H9 (cell line): ENCODE measurements at regions not wholly inside any gene's neighbourhood (a gene's known extent, or its start where the extent isn't known, plus 50 kb on each side); places are given as distances from the start of the nearest gene placed in this dataset.

Experiments
- DNase-seq: peaks from one replicate; pipeline ENCODE4 v3.0.0-alpha.2; 2017
- H2AFZ ChIP-seq: one replicate; pipeline ENCODE4 v1.6.1; 2013; ENCODE audit warnings: mild to moderate bottlenecking, low read length, control low read depth, moderate library complexity
- H2AK5ac ChIP-seq: 2 replicates; pipeline ENCODE4 v1.6.1; 2013; ENCODE audit warnings: low read length, control low read depth, mixed read lengths; ENCODE audit not compliant: insufficient read length
- H2BK120ac ChIP-seq: one replicate; pipeline ENCODE4 v1.6.1; 2013; ENCODE audit warnings: low read depth, mild to moderate bottlenecking, low read length, control low read depth, inconsistent platforms; ENCODE audit not compliant: poor library complexity, severe bottlenecking
- H2BK12ac ChIP-seq: 2 replicates; pipeline ENCODE4 v1.6.1; 2013; ENCODE audit warnings: low read length, control low read depth, mixed read lengths, low read depth; ENCODE audit not compliant: insufficient read length
- H2BK15ac ChIP-seq: 2 replicates; pipeline ENCODE4 v1.6.1; 2013; ENCODE audit warnings: low read depth, low read length, control low read depth
- H2BK20ac ChIP-seq: one replicate; pipeline ENCODE4 v1.6.1; 2013; ENCODE audit warnings: low read depth, mild to moderate bottlenecking, low read length, control low read depth, inconsistent platforms; ENCODE audit not compliant: poor library complexity, severe bottlenecking
- H2BK5ac ChIP-seq: 2 replicates; pipeline ENCODE4 v1.6.1; 2013; ENCODE audit warnings: low read length, control low read depth, mixed read lengths; ENCODE audit not compliant: insufficient read length
- H3K14ac ChIP-seq: 2 replicates; pipeline ENCODE4 v1.6.1; 2013; ENCODE audit warnings: low read length, control low read depth; ENCODE audit not compliant: insufficient read depth
- H3K18ac ChIP-seq: 2 replicates; pipeline ENCODE4 v1.6.1; 2013; ENCODE audit warnings: low read depth, mild to moderate bottlenecking, mixed read lengths, low read length, control low read depth; ENCODE audit not compliant: insufficient read length
- H3K23ac ChIP-seq: 2 replicates; pipeline ENCODE4 v1.6.1; 2013; ENCODE audit warnings: low read length, control low read depth, mixed read lengths, low read depth; ENCODE audit not compliant: insufficient read length
- H3K23me2 ChIP-seq: 2 replicates; pipeline ENCODE4 v1.6.1; 2013; ENCODE audit warnings: low read depth, mild to moderate bottlenecking, mixed read lengths, low read length, control low read depth; ENCODE audit not compliant: insufficient read length, poor library complexity, severe bottlenecking
- H3K27ac ChIP-seq: 2 replicates; pipeline ENCODE4 v1.5.1; 2013; ENCODE audit warnings: low read length, control low read depth, mixed read lengths, low read depth; ENCODE audit not compliant: insufficient read length
- H3K27me3 ChIP-seq: 2 replicates; pipeline ENCODE4 v1.6.1; 2013; ENCODE audit warnings: low read length, control low read depth, inconsistent platforms; ENCODE audit not compliant: insufficient read depth
- H3K4ac ChIP-seq: 2 replicates; pipeline ENCODE4 v1.6.1; 2013; ENCODE audit warnings: low read depth, mild to moderate bottlenecking, control low read depth, inconsistent platforms, low read length, moderate library complexity
- H3K4me1 ChIP-seq: 2 replicates; pipeline ENCODE4 v1.6.1; 2013; ENCODE audit warnings: low read length, control low read depth, inconsistent platforms; ENCODE audit not compliant: insufficient read depth
- H3K4me2 ChIP-seq: 2 replicates; pipeline ENCODE4 v1.6.1; 2013; ENCODE audit warnings: low read length, control low read depth, mixed read lengths; ENCODE audit not compliant: insufficient read length, insufficient read depth
- H3K56ac ChIP-seq: 2 replicates; pipeline ENCODE4 v1.6.1; 2013; ENCODE audit warnings: low read depth, mild to moderate bottlenecking, mixed read lengths, low read length, control low read depth; ENCODE audit not compliant: insufficient read length
- H3K79me1 ChIP-seq: 2 replicates; pipeline ENCODE4 v1.6.1; 2013; ENCODE audit warnings: low read depth, mild to moderate bottlenecking, moderate library complexity, low read length, control low read depth, inconsistent platforms; ENCODE audit not compliant: insufficient read depth, poor library complexity, severe bottlenecking
- H3K79me2 ChIP-seq: 2 replicates; pipeline ENCODE4 v1.6.1; 2013; ENCODE audit warnings: low read length, control low read depth, inconsistent platforms; ENCODE audit not compliant: insufficient read depth
- H3K9ac ChIP-seq: 2 replicates; pipeline ENCODE4 v1.6.1; 2013; ENCODE audit warnings: low read length, control low read depth, mixed read lengths; ENCODE audit not compliant: insufficient read length; ENCODE audit errors: extremely low read depth
- H3K9me3 ChIP-seq: one replicate; pipeline ENCODE4 v1.6.1; 2013; ENCODE audit warnings: low read depth, low read length, inconsistent platforms; ENCODE audit not compliant: control insufficient read depth
- H3T11ph ChIP-seq: one replicate; pipeline ENCODE4 v1.6.1; 2013; ENCODE audit warnings: mild to moderate bottlenecking, low read length, control low read depth, inconsistent platforms
- H4K20me1 ChIP-seq: one replicate; pipeline ENCODE4 v1.6.1; 2013; ENCODE audit not compliant: control insufficient read depth, insufficient read length, insufficient read depth
- H4K5ac ChIP-seq: 2 replicates; pipeline ENCODE4 v1.6.1; 2013; ENCODE audit warnings: low read depth, mild to moderate bottlenecking, mixed read lengths, low read length, control low read depth; ENCODE audit not compliant: insufficient read length
- H4K8ac ChIP-seq: replicated peaks from 2 replicates; pipeline ENCODE4 v1.6.1; 2013; ENCODE audit warnings: low read length, control low read depth, mixed read lengths, low read depth; ENCODE audit not compliant: insufficient read length
- H4K91ac ChIP-seq: 2 replicates; pipeline ENCODE4 v1.6.1; 2013; ENCODE audit warnings: low read depth, mild to moderate bottlenecking, moderate library complexity, mixed read lengths, low read length, control low read depth; ENCODE audit not compliant: insufficient read length
- H3K27ac Mint-ChIP-seq, 3 experiments: 2 replicates in 2 of 3; 3 replicates in 1 of 3; pipeline ENCODE4 v1.8.0; 2020 to 2021; ENCODE audit warnings: mixed read lengths in 3 of 3, mild to moderate bottlenecking in 1 of 3, moderate library complexity in 1 of 3
- H3K27me3 Mint-ChIP-seq: 2 replicates; pipeline ENCODE4 v1.8.0; 2021; ENCODE audit warnings: low read depth, mild to moderate bottlenecking, moderate library complexity, mixed read lengths
- H3K36me3 Mint-ChIP-seq, 3 experiments: 2 replicates in 2 of 3; 3 replicates in 1 of 3; pipeline ENCODE4 v1.8.0; 2020 to 2021; ENCODE audit warnings: low read depth in 3 of 3, mixed read lengths in 3 of 3; ENCODE audit not compliant: insufficient read depth in 1 of 3
- H3K4me1 Mint-ChIP-seq, 2 experiments: 2 replicates each; pipeline ENCODE4 v1.8.0; 2020; ENCODE audit warnings: mixed read lengths in 2 of 2
- H3K4me3 Mint-ChIP-seq, 2 experiments: 2 replicates in 1 of 2; 3 replicates in 1 of 2; pipeline ENCODE4 v1.8.0; 2020 to 2021; ENCODE audit warnings: mild to moderate bottlenecking in 2 of 2, mixed read lengths in 2 of 2, moderate library complexity in 1 of 2
- H3K9me3 Mint-ChIP-seq, 2 experiments: 2 replicates in 1 of 2; 3 replicates in 1 of 2; pipeline ENCODE4 v1.8.0; 2020; ENCODE audit warnings: mild to moderate bottlenecking in 2 of 2, mixed read lengths in 2 of 2, moderate library complexity in 1 of 2
- TF ChIP-seq, protein P1 (sequence below): fragments of 200-600 bp; sonication (generic); conservative IDR thresholded peaks from 3 replicates; pipeline ENCODE4 v1.8.0; 2021; ENCODE audit warnings: antibody characterized with exemption, mild to moderate bottlenecking

DNA sequence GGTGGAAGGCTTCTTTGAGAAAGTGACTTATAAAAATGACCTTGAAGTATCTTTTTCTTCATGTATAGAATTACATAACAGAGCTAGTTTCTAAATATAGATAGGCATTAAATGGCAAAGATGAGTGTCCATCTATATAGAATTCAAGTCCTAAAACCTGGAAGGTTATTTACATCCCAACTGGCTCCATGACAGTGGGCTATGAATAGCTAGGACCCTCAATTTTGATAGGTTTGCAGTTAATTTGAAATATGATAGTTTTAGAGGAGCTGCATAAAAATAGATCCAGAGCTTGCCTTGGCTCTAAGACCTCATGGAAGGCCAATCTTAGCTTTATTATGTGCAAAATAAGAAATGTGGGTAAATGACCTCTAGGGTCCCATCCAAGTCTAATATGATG, 310.6 kb upstream of the CITED2 start:
- H2BK12ac ChIP-seq, result no peak overlapping the region
- H3K9ac ChIP-seq, result no peak overlapping the region
- no peak overlapping the region for H3K4ac ChIP-seq
- H3K23me2 ChIP-seq, result no peaks in the 10 kb centered on the region
- no peak overlapping the region for H2BK120ac ChIP-seq
- H2AK5ac ChIP-seq, result no peak overlapping the region
- H3K9me3 ChIP-seq, result no peaks in the 10 kb centered on the region
- Mint-ChIP-seq H3K4me1 (peaks cover 10 to 14% of the 10 kb centered on the region in 2 experiments), H3K9me3 (no peaks in the 10 kb centered on the region), H3K36me3 (no peaks in the 10 kb centered on the region), H3K27me3 (no peaks in the 10 kb centered on the region), H3K27ac (no peak overlapping the region), H3K4me3 (no peak overlapping the region)
- no peak overlapping the region for H3K14ac ChIP-seq
- no peak overlapping the region for H2AFZ ChIP-seq
- no peak overlapping the region for H2BK5ac ChIP-seq
- H4K8ac ChIP-seq, result no peak overlapping the region
- H4K91ac ChIP-seq, result no peak overlapping the region
- H3K79me2 ChIP-seq, result no peaks in the 10 kb centered on the region
- H3K4me1 ChIP-seq, result no peaks in the 10 kb centered on the region; the same call in 1 of the 2 replicates
- no peak overlapping the region for H3K56ac ChIP-seq
- H3K18ac ChIP-seq, result no peak overlapping the region
- H4K20me1 ChIP-seq, result no peaks in the 10 kb centered on the region
- DNase-seq, result no peak
- H3K27ac ChIP-seq, result no peak overlapping the region
- no peak overlapping the region for H3K4me2 ChIP-seq
- H4K5ac ChIP-seq, result no peak overlapping the region
- H3K79me1 ChIP-seq, result no peaks in the 10 kb centered on the region
- H2BK15ac ChIP-seq, result no peak overlapping the region
- H3K23ac ChIP-seq, result no peak overlapping the region
- H3T11ph ChIP-seq, result no peak overlapping the region
- no peak overlapping the region for H2BK20ac ChIP-seq
- TF ChIP-seq, protein P1, sequence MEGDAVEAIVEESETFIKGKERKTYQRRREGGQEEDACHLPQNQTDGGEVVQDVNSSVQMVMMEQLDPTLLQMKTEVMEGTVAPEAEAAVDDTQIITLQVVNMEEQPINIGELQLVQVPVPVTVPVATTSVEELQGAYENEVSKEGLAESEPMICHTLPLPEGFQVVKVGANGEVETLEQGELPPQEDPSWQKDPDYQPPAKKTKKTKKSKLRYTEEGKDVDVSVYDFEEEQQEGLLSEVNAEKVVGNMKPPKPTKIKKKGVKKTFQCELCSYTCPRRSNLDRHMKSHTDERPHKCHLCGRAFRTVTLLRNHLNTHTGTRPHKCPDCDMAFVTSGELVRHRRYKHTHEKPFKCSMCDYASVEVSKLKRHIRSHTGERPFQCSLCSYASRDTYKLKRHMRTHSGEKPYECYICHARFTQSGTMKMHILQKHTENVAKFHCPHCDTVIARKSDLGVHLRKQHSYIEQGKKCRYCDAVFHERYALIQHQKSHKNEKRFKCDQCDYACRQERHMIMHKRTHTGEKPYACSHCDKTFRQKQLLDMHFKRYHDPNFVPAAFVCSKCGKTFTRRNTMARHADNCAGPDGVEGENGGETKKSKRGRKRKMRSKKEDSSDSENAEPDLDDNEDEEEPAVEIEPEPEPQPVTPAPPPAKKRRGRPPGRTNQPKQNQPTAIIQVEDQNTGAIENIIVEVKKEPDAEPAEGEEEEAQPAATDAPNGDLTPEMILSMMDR, result no peak
- no peaks in the 10 kb centered on the region for H3K27me3 ChIP-seq
